ENCODE measurements at regions not wholly inside any gene's neighbourhood (a gene's known extent, or its start where the extent isn't known, plus 50 kb on each side); places are given as distances from the start of the nearest gene placed in this dataset.
"Not testable (repeated sequence)": the region's sequence is repeated elsewhere in the genome, so short reads cannot be mapped to it uniquely, and the experiment has no call there.

GRCh38 chr7:65453341-65454030 lies 79.8 kb downstream of the ZNF92 start:
- ChIA-PET POLR2A (no interaction called here), CTCF (no interaction called here)

GRCh38 chr7:65454469-65454868 lies 80.8 kb downstream of the ZNF92 start:
- POLR2A ChIA-PET: no interaction called here
- no peak for DNase-seq (ENCODE audit: extremely low spot score)
- CTCF ChIA-PET: no interaction called here
- no peak for TF ChIP-seq CTCF (IDR thresholded peaks at IDR 0.05; ENCODE audit: control extremely low read depth, extremely low read depth, low read depth, missing control alignments)

More at GRCh38 chr7:65453341-65454030, 79.8 kb downstream of the ZNF92 start:
- DNase-seq (ENCODE audit: extremely low spot score): no peak
- no peak for TF ChIP-seq CTCF (IDR thresholded peaks at IDR 0.05; ENCODE audit: control extremely low read depth, extremely low read depth, low read depth, missing control alignments)

GRCh38 chr7:65455050-65455449 lies 81.4 kb downstream of the ZNF92 start:
- POLR2A ChIA-PET; DNase-seq (ENCODE audit: extremely low spot score); CTCF ChIA-PET: not testable (repeated sequence)

GRCh38 chr7:65457705-65458104 lies 84.0 kb downstream of the ZNF92 start:
- DNase-seq (ENCODE audit: extremely low spot score): no peak
- ChIA-PET CTCF (no interaction called here), POLR2A (no interaction called here)
- no peak for TF ChIP-seq CTCF (IDR thresholded peaks at IDR 0.05; ENCODE audit: control extremely low read depth, extremely low read depth, low read depth, missing control alignments)

- no peak for TF ChIP-seq CTCF (IDR thresholded peaks at IDR 0.05; ENCODE audit: control extremely low read depth, extremely low read depth, low read depth, missing control alignments)
- POLR2A ChIA-PET: no interaction called here
- DNase-seq (ENCODE audit: extremely low spot score): no peak
- CTCF ChIA-PET: no interaction called here
These were observed 85.8 kb downstream of the ZNF92 start for GRCh38 chr7:65459438-65459837.

- ChIA-PET CTCF (no interaction called here), POLR2A (no interaction called here)
- no peak for DNase-seq (ENCODE audit: extremely low spot score)
- TF ChIP-seq CTCF (IDR thresholded peaks at IDR 0.05; ENCODE audit: control extremely low read depth, extremely low read depth, low read depth, missing control alignments): no peak
These were observed 88.6 kb downstream of the ZNF92 start for GRCh38 chr7:65462148-65462716.

- no peak for DNase-seq (ENCODE audit: extremely low spot score)
- ChIA-PET CTCF (no interaction called here), POLR2A (no interaction called here)
- no peak for TF ChIP-seq CTCF (IDR thresholded peaks at IDR 0.05; ENCODE audit: control extremely low read depth, extremely low read depth, low read depth, missing control alignments)
These were observed 89.5 kb downstream of the ZNF92 start for GRCh38 chr7:65463184-65463583.

- CTCF ChIA-PET; POLR2A ChIA-PET; DNase-seq (ENCODE audit: extremely low spot score): not testable (repeated sequence)
These were observed 96.4 kb downstream of the ZNF92 start for GRCh38 chr7:65469919-65470558.
